ENCODE measurements at regions not wholly inside any gene's neighbourhood (a gene's known extent, or its start where the extent isn't known, plus 50 kb on each side); places are given as distances from the start of the nearest gene placed in this dataset.

DNA sequence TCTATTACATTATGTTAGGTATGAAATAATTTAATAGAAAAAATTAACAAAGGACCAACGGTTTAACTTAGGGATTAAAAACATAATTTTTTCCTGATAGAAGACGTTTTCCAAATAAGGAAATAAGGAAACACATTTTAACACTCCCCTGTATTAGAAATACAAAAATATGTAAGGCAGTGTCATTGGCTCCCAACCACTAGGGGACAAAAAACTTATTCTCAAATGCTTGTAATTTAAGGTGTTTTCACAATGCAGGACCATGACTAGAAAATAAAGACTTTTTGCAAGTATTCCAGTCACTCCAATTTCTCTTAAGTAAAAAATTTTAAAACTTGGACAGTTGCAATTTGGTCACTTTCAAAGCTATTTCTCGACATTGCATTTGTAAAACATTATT lies 98.8 kb upstream of the ODAD2 start:
- TF ChIP-seq, protein P1, sequence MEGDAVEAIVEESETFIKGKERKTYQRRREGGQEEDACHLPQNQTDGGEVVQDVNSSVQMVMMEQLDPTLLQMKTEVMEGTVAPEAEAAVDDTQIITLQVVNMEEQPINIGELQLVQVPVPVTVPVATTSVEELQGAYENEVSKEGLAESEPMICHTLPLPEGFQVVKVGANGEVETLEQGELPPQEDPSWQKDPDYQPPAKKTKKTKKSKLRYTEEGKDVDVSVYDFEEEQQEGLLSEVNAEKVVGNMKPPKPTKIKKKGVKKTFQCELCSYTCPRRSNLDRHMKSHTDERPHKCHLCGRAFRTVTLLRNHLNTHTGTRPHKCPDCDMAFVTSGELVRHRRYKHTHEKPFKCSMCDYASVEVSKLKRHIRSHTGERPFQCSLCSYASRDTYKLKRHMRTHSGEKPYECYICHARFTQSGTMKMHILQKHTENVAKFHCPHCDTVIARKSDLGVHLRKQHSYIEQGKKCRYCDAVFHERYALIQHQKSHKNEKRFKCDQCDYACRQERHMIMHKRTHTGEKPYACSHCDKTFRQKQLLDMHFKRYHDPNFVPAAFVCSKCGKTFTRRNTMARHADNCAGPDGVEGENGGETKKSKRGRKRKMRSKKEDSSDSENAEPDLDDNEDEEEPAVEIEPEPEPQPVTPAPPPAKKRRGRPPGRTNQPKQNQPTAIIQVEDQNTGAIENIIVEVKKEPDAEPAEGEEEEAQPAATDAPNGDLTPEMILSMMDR (IDR thresholded peaks at IDR 0.05; ENCODE audit: insufficient read depth, low read length, poor library complexity, severe bottlenecking), result no peak
- TF ChIP-seq EZH2phosphoT487 (conservative IDR thresholded peaks at IDR 0.05; ENCODE audit: low read length), result no peak
